ENCODE measurements at regions not wholly inside any gene's neighbourhood (a gene's known extent, or its start where the extent isn't known, plus 50 kb on each side); places are given as distances from the start of the nearest gene placed in this dataset.

GRCh38 chr4:141307241-141307689 lies 86.6 kb downstream of the ZNF330 start:
- H3K27me3 ChIP-seq = no peaks in the 10 kb centered on the region
- H3K4me1 ChIP-seq = no peaks in the 10 kb centered on the region
- peak; percentile 46 to 63 for TF ChIP-seq CTCF (IDR thresholded peaks at IDR 0.05)
- H3K36me3 ChIP-seq = no peaks in the 10 kb centered on the region
- no peak overlapping the region for H3K27ac ChIP-seq
- intact Hi-C loops (cut with DNase I; ENCODE audit: low total_unique reads) = no loop called here
- DNase-seq = peak; percentile 37 to 68
- no peak overlapping the region for H3K4me3 ChIP-seq
- no peaks in the 10 kb centered on the region for H3K9me3 ChIP-seq

- H3K36me3 ChIP-seq = no peaks in the 10 kb centered on the region
- intact Hi-C loops (cut with DNase I; ENCODE audit: low total_unique reads) = no loop called here
These were observed 89.2 kb downstream of the ZNF330 start for GRCh38 chr4:141309874-141310273.

GRCh38 chr4:141311246-141312204 lies 90.8 kb downstream of the ZNF330 start:
- Histone ChIP-seq H3K36me3 (no peaks in the 10 kb centered on the region), H3K4me1 (no peaks in the 10 kb centered on the region), H3K4me3 (no peak overlapping the region), H3K9me3 (no peaks in the 10 kb centered on the region), H3K27me3 (no peaks in the 10 kb centered on the region), H3K27ac (no peak overlapping the region)
- intact Hi-C loops (cut with DNase I; ENCODE audit: low total_unique reads) = no loop called here
- DNase-seq = no peak
- no peak for TF ChIP-seq CTCF (IDR thresholded peaks at IDR 0.05)

More at GRCh38 chr4:141309874-141310273, 89.2 kb downstream of the ZNF330 start:
- Histone ChIP-seq H3K4me3 (no peak overlapping the region), H3K4me1 (no peaks in the 10 kb centered on the region), H3K27me3 (no peaks in the 10 kb centered on the region), H3K27ac (no peak overlapping the region), H3K9me3 (no peaks in the 10 kb centered on the region)
- DNase-seq = no peak
- no peak for TF ChIP-seq CTCF (IDR thresholded peaks at IDR 0.05)

GRCh38 chr4:141314627-141315026 lies 93.9 kb downstream of the ZNF330 start:
- H3K4me3 ChIP-seq = no peak overlapping the region

GRCh38 chr4:141328560-141329173 lies 108.0 kb downstream of the ZNF330 start:
- Histone ChIP-seq H3K4me3 (no peak overlapping the region), H3K27me3 (no peaks in the 10 kb centered on the region), H3K27ac (no peak overlapping the region), H3K4me1 (peaks cover 0 to 3% (median 1%) of the 10 kb centered on the region in 4 donors), H3K36me3 (no peaks in the 10 kb centered on the region), H3K9me3 (no peaks in the 10 kb centered on the region)
- no peak for TF ChIP-seq CTCF (IDR thresholded peaks at IDR 0.05)
- no peak for DNase-seq
- intact Hi-C loops (cut with DNase I; ENCODE audit: low total_unique reads) = no loop called here

More at GRCh38 chr4:141314627-141315026, 93.9 kb downstream of the ZNF330 start:
- intact Hi-C loops (cut with DNase I; ENCODE audit: low total_unique reads) = no loop called here
- no peaks in the 10 kb centered on the region for H3K27me3 ChIP-seq
- no peak for DNase-seq
- H3K36me3 ChIP-seq = no peaks in the 10 kb centered on the region
- H3K27ac ChIP-seq = no peak overlapping the region
- TF ChIP-seq CTCF (IDR thresholded peaks at IDR 0.05) = no peak
- H3K9me3 ChIP-seq = no peaks in the 10 kb centered on the region
- no peaks in the 10 kb centered on the region for H3K4me1 ChIP-seq
